SHP77 treated with DMSO at 0.1 percent for 48 hours (cell line): ENCODE measurements at regions not wholly inside any gene's neighbourhood (a gene's known extent, or its start where the extent isn't known, plus 50 kb on each side); places are given as distances from the start of the nearest gene placed in this dataset.

Experiments
- DNase-seq: peaks from one replicate; lab custom pipeline; 2025; lab: John Stamatoyannopoulos, UW

- DNase-seq = no peak
Observed at GRCh38 chr14:58814466-58814865, 176.7 kb downstream of the DACT1 start.

DNA sequence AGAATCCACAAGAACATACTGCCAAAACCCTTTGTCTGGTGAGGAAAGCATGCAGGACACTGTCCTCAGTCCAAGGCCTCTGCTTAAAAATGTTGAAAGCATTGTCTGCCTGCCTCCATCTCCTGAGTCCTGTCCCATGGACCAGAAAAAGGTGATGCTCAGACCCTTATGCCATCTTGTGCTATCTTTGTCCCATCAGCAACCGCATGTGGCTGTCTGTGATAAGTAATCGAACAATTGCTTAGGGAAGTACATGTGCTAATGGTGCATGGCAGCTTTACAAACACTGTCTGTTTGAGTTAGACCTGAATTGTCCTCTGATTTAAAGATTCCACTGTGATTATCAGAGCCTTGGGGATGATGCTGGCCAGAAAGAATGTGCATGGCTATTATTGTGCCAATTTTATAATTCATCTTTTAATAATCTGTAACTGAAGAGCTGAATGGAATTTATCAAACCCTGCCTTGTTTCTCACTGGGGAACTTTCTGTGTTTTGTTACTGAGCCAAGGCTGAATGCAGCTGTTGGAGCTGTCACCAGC, 177.5 kb downstream of the DACT1 start:
- DNase-seq = no peak

GRCh38 chr14:58815794-58816193, 178.0 kb downstream of the DACT1 start:
- no peak for DNase-seq

DNA sequence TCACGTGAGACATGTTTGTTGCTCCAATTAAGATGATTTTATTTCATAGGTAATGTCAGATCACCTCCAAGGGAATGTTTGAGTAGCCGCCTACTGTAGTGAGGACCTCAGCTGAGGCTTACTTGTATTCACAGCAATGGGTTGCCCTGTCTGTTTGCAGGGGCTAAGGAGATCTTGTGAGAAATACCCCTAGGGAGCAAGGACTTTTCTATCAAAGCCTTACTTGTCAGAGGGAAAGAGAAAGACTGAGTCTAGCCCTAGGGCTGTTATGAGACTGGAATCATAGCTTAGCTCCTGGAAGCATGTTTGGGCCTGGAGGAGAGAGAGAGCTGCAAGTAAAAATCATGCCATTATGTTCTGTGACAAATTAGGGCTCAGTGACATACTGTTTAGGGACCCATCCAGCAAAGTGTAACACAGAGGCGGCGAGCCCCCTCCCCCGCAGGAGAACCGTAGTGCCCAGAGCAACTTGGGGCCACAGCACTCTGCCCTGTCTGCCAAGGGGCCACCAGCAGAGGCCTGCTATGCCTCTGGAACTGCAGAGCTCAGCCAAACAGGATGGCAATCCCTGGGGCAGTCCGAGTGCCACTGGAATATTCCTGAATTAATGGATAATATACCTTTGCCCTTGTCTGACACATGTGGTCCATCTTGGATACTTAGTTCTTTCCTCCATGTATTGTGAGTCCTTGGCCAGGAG, 178.8 kb downstream of the DACT1 start:
- no peak for DNase-seq

- DNase-seq = no peak
Observed at GRCh38 chr14:58817846-58818245, 180.1 kb downstream of the DACT1 start.

- DNase-seq = no peak
Observed at GRCh38 chr14:58820032-58820431, 182.3 kb downstream of the DACT1 start.

- no peak for DNase-seq
Observed at GRCh38 chr14:58821421-58821820, 183.7 kb downstream of the DACT1 start.

- peak; percentile 71 for DNase-seq
Observed at GRCh38 chr14:58822856-58823255, 185.1 kb downstream of the DACT1 start.

DNA sequence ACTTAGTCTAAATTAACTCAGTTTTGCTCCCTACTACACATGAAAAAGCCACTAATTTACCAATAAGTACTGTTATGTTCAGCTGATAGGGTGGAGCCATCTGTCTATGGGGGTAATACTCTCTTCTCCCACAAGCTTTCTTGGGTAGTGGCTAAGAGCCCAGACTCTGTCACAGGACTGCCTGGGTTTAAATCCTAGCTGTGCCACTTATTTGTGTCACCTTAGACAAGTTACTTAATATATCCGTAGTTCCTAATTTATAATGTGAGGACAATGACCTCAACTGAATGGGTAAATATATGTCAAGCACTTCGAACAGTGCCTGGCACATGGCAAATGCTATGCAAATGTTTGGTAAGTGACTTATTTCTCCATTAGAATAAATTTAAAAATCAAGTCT, 185.6 kb downstream of the DACT1 start:
- no peak for DNase-seq

DNA sequence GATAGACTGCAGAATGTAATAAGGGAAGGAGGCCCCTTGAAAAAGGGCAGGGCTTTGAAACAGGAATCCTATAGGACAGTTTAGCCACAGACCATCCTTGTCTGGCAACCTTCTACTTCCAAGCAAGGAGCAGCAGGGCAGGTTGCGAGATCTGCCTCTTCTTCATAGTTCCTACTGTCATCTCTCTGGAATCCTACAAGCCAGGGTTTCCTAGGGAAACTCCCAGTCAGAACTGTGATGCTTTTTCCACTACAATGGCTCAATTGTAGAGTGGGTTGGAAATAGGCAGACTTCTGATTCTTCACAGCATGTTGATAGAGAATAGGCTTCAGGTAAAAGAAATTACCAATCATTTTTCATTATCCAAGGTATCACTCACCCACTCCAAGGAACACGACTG, 186.3 kb downstream of the DACT1 start:
- no peak for DNase-seq

DNA sequence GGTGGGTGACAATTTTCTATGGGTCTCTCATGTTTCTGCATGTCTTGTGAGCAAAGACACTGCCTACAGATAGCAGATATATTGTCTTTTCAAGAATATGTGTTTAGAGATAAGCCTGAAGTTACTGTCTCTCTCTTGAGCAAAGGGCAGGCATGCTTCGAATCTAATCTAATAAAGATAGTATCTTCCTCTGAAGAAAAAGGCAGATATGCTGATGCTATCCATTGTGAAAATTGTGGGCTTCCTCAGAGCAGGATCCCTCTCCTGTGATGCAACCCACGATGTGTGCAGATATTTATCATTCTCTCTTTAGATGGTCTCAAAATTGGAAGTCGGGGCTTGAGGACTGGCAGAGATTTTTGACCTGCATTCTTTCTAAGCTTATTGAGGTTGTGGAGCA, 187.0 kb downstream of the DACT1 start:
- DNase-seq = no peak

DNA sequence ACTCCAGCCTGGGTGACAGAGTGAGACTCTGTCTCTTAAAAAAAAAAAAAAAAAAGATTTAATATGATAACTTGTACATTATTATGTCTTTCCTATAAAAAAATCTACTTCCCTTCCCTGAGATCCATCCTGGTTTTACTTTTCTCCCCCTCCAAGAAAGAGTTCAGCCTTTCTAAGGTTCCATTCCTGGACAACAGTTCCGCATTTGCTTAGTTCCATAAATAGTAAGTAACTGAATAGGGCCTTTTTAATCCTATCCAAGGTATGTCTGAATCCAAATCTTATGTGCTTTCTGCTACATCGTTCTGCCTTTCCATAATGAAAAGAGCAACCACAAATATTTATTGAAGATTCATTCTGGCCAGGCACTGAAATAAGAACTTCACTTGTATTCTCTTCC, 187.8 kb downstream of the DACT1 start:
- no peak for DNase-seq

DNA sequence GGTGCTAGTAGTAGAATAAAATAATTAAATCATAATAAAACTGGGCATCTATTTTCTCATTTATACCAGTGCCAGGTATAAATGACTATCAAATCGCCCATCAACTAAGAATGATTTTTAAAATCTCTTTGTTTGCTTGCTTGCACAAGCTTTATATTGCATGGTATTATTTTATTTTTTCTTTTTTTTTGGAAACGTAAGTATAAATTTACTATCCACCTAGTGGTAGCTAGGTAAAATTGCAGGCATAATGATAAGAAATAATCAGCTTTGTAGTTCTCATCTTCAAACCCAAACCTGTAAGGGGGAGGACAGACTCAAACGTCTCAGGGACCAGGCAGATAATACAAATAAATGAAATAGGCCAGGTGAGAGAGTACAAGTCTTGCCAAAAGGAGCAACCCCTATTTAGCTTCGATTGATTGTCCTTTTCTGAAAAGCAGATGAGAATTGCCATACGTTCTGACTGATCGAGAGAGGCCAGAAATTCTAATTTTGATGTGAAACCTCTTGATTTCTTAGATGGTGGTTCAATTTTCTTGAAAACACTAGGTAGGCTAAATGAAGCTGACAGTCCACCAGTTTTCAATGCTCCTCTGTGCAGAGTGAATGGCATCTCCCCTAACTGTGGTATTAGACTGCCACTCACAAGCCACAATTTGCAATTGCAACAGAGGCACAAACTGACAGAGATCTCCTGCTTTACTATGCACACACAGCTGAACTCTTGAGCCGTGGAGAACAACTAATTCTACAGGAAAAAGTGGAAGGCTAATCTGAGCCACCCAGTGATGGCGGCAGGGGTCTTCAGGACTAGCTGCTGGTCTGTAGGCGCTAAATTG, 189.3 kb downstream of the DACT1 start:
- DNase-seq = no peak

DNA sequence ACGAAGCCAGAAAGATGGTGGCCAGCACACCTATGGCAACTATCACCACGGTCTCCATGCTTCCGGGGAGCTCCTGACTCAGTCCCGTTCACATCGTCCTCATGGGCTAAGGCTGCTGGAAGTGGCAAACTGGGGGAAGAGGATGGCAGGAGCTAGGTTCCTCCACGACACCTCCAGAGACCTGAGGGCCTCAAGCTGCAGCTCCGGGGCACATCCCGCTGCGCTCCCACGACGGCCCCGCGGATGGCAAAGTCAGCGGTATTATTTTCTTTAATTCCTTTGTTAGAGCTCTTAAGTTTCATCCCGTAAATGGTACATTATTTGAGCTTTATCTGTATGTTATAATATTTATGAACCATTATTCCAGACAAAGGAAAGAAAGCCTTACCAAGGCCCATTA, 190.5 kb downstream of the DACT1 start:
- DNase-seq = no peak

DNA sequence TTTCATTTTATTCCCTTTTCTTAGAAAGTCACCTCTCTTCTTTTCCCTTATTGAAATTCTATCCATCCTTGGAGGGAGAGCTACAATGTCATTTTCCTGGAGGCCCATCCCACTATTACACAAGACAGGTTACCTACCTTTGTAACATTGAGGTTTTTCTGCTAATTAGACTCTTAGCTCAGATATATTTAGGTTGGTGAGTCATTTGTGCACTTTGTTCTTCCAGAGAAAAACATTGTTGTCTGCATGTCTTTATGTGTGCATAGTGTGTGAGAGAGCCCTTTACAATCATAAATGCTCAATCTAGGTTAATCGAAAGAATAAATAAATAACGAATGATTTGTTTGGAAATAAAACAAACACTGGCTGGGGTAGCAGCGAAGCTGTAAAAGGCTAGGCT, 191.8 kb downstream of the DACT1 start:
- DNase-seq = no peak

DNA sequence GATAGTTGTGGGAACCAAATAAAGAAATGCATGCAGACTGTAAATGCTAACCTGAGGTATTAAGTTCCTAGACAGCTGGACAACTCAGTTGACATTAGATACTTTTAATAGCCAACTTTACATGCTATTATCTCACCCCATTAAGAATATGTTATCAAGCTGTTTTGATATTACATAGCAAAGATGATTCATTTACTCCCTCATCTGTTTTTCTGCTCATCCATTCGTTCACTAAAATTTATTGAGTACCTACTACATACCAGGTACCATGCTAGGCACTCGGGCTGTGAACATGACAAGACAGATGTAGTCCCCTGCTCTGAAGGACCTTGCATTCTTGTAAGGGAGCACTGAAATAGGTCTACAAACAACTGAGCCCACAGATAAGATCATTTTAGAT, 192.4 kb downstream of the DACT1 start:
- no peak for DNase-seq

DNA sequence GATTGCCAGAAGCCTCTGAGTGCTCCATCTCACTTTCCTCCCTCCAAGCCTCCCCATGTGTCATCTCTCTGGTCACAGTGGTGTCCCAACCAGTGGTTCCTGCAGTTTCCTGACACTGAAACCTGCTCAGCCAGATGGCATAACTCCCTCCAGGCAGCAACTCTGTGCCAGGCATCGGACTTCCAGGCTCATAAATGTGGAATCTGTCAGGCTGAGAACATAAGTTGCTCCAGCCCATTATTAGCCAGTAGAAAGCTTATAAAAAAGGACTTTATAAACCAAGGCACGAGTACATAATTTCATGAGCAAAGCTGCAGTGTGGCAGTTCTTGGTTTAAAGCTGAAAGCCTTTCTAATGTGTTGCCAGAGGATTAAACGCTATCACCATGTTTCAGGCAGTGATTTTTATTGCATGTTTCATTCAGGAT, 194.3 kb downstream of the DACT1 start:
- DNase-seq = no peak

GRCh38 chr14:58833634-58834378, 196.0 kb downstream of the DACT1 start:
- no peak for DNase-seq

DNA sequence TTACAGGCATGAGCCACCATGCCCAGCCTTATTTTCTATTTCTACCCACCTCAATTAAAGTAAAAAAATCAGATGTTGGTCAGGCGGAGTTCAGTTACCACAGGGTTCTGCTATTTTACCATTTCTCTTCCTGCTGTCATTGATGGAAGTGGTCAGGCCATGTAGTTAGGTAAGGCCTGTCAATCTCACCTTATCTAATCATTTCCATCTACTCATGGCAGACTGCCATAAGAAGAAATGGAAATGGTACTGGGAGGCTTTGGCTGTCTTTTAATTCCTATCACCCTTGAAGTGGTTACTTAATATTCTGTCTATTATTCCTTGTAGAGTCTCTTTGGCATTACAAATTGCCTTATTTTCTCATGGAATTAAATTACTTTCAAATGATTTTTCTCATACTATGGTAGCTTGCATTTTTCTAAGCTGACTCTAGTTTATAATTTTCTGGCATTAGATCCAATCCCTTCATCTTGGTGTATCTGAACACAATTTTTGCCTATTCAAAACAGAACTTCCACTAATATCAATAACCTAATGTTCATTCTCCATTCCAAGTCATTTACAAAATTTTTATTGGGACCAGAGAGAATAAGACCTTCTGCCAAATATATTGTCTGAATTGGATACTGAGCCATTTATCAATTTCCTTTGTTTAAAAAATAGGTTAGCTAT, 198.7 kb downstream of the DACT1 start:
- no peak for DNase-seq

DNA sequence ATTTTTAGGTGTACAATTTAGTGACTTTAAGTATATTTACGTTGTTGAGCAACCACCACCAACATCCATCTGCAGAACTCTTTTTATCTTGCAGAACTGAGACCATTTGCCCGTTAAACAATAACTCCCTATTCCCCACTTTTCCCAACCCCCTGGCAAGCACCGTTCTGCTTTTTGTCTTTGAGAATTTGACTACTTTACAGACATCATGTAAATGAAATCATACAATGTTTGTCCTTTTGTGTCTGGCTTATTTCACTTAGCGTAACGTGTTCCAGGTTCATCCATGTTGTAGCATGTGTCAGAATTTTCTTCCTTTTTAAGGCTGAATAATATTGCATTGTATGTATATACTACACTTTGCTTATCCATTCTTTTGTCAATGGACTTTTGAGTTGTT, 201.5 kb downstream of the DACT1 start:
- DNase-seq = no peak

DNA sequence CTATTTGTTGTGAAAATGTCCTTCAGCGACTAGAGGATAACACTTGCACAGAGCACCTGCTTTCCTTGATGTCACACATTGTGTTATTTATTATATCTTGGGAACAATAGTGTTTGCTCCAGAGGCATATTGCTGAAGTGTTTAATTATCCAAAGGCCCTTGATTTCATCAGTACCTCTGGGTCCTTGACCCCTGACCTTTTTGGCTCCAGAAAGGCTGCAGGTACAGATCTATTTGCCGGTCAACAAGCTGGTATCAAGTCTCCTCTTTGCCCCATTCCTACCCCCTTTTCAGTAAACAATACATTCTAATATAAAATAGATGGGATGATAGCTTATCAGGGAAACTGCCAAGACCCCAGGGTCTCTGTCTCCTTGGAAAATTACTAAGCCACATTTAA, 206.8 kb downstream of the DACT1 start:
- peak; percentile 56 for DNase-seq
